Midbrain (tissue), 1 donor: ENCODE measurements at regions not wholly inside any gene's neighbourhood (a gene's known extent, or its start where the extent isn't known, plus 50 kb on each side); places are given as distances from the start of the nearest gene placed in this dataset.

ENCODE experiments used
- DNase-seq: peaks from one replicate; lab custom pipeline; 2025; lab: John Stamatoyannopoulos, UW

- no peak for DNase-seq
Observed at GRCh38 chr5:172588380-172588779, 52.7 kb upstream of the NEURL1B start.

GRCh38 chr5:172587061-172587405 is 54.0 kb upstream of the NEURL1B start:
- no peak for DNase-seq

- DNase-seq: no peak
Observed at GRCh38 chr5:172586125-172587060, 54.7 kb upstream of the NEURL1B start.

DNA sequence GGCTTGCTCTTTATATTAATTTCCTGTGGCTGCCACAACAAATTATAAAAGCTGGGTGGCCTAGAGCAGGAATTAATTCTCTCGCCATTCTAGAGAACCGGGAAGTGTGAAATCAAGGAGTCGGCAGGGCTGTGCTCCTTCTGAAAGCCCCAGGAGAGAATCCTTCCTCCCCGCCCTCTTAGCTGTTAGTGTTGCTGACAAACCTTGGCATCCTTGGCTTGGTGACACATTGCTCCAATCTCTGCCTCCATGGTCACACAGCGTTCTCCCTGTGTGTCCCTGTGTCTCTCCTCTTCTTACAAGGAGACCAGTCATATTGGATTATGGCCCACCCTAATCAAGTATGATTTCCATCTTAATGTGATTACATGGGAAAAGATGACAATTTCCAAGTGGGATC is 55.9 kb upstream of the NEURL1B start:
- DNase-seq: no peak

DNA sequence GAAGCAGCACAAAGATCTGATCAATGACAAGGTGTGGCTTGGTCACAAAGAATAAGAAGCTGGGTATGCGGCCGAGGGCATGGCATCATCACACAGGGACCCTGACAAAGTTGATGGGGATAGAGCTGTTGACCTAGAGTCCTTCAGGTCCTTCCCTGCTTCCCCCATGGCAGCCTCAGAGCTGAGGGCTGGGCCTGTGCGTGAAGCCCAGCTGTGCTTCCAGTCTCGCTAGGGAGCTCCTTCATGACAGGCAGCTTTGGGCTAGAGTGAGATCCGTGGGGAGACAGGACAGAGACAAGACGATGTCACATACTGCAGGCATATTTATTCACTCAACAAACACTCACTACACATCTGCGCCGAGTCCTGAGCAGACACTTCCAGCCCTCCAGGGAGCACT is 56.4 kb upstream of the NEURL1B start:
- no peak for DNase-seq

GRCh38 chr5:172583931-172584511 is 57.0 kb upstream of the NEURL1B start:
- no peak for DNase-seq

DNA sequence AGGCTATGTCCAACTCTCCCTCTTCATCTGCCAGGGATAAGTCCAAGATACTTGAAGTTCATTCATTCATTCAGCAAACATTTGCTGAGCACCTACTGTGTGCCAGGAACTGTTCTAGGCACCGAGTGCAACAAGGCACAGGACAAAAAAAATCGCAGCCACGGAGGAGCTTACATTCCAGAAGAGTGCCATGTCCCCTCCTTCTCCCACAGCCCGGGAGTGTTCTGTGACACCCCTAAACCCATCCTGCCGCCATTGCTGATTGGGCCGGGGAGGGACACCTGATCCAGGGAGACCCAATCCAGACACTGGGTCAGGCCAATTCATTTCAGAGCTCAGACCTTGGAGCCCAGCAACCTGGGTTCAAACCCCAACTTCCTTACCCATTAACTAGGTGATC is 58.1 kb upstream of the NEURL1B start:
- no peak for DNase-seq

DNA sequence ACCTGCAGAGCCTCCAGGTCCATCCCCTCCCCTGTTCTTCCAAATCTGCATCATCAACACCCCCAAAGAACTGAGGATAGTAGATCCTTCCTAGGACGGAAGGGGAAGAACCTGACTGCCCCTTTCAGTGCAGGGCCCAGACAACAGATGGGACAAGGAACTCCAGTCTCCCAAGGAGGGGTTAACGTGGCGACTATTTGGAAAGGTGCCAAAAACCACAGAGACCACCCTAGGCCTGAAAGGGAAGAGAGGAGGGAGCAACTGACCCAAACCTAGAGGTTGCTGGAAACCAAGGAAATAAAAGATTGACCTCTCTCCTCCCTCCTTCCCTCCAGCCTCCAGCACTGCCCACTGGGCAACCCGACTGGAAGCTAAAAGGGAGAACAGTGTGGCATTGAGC is 59.7 kb upstream of the NEURL1B start:
- no peak for DNase-seq

DNA sequence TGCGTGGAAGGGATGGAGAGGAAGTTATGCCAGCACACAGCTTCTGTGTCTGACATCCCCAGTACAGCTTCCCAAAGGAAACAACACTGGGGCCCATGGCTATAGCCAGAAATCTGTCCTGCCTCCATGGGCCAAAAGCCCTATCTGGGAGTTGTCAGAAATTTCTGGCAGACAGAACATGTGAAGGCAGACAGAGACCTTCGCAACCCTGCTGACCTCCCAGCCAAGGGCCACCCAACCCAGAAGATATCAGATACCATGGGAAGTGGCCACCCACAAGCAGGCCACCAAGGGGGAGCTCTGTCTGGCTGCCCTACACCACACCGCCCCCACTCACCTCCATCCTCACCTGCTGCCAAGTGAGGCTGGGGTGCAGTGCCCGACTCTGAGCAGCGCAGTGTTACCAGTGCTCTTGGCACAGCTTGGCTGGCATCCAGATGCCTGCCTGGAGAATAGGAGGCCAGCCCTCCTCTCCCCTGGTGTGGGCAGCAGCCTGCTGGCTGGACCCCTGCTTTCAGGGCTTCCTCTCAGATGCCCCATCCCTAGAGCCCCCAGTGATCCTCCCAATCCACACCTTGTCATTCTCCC is 61.6 kb upstream of the NEURL1B start:
- no peak for DNase-seq

DNA sequence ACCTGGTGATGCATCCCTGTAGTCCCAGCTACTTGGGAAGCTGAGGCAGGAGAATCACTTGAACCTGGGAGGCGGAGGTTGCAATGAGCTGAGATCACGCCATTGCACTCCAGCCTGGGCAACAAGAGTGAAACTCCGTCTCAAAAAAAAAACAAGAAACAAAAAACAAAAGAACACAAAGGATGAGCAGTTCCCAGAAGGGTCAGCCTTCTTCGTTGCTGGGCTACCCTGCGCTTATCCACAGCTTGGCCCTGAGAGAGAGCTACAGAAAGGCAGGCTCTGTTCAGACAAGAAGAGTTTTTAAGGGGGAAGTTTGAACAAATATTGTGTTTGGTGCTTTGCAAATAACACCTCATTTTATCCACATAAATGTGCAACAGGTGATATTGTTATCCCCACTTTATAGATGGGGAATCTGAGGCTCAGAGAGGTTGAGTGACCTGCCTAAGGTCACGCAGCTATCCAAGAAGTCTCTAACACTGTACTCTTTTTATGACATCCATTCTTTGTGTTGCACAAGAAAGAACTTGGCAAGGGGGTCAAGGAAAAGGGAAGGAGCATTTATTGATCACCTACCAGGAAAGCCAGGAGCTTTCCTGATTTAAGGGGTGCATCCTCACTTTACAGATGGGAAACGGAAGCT is 63.7 kb upstream of the NEURL1B start:
- no peak for DNase-seq

DNA sequence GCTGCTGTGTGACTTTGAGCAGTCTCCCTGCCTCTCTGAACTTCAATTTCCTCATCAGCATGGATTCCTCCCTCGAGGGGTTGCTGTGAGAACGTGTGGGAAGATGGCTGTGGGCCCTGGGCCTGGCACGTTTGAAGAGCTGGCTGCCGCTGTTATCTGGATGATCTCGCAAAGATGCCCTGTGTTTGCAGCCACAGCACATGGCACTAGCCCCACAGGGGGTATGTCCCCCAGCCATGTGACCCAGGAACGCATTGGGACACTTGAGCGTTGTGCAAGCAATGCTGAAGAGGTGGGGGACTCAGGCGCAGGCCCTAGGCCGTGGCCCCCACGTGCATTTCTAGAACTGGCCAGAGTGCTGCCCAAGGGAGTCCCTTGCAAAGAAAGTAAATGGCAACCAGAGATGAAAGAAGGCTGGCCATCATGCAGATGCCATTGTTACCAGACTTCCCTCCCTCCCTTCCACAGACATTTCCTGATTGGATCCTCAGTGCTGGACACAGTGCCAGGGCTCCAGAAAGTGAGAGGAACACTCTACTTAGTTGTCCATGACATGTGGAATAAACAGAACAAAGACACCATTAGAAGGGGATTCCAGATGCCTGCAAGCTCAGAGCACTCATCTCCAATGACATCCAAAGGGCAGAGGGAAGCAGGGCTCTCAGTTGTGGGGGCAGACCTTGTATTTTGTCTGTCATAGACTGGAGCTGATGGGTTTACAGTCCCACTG is 65.1 kb upstream of the NEURL1B start:
- no peak for DNase-seq

- no peak for DNase-seq
Observed at GRCh38 chr5:172575416-172575815, 65.6 kb upstream of the NEURL1B start.

DNA sequence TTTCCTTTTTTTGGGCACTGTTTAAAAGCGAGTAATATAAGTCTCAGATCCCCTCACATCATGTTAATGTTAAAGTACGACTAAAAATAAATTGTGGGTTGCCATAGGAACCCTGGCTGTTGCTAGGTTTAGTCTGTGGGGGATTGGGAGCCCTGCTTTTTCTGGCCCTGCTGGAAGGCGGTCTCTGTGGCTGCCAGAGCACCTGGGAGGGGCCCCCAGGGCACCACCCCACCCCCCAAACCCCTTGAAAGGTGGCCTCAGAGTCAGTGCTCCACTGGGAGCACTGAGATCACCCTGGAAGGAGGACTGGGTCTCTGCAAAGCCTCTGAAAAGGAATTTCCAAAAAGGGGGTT is 66.2 kb upstream of the NEURL1B start:
- peak; percentile 6 for DNase-seq

DNA sequence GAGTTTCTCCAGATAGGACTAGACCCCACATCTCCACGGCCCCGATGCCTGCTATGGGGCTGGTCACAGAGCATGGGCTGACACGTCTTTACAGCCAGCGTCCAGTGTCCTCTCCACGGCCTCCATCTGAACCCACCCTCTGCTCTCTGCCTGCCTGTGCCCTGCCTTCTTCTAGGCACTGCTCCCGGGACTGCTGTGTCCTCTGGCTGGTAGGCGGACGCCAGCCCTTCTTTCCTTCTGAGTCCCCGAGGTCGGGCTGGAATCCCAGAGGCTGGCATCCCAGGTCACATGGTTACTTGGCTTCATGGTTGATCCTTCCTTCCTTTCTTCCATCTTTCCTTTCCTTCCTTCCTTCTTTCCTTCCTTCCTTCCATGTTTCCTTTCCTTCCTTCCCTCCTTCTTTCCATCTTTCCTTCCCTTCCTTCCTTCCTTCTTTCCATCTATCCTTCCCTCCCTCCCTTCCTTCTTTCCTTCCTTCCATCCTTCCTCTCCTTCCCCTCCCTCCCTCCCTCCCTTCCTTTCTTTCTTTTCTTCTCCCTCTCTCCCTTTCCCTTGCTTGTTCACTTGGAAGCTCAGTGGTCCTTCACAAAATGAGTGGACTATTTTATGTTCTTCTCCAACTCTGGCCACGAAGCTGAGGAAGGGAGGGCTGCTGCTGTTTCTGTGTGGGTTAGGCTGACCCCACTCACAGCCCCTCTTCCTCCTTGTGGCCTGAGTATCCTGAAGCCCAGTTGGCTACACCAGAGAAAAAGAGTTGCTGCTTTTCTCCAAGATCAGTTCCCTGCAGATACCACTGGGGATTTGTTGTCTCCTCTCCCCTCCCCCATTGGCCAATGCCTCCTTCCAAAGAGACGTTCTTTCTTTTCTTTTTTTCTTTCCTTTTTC is 66.8 kb upstream of the NEURL1B start:
- peak; percentile 30 for DNase-seq

DNA sequence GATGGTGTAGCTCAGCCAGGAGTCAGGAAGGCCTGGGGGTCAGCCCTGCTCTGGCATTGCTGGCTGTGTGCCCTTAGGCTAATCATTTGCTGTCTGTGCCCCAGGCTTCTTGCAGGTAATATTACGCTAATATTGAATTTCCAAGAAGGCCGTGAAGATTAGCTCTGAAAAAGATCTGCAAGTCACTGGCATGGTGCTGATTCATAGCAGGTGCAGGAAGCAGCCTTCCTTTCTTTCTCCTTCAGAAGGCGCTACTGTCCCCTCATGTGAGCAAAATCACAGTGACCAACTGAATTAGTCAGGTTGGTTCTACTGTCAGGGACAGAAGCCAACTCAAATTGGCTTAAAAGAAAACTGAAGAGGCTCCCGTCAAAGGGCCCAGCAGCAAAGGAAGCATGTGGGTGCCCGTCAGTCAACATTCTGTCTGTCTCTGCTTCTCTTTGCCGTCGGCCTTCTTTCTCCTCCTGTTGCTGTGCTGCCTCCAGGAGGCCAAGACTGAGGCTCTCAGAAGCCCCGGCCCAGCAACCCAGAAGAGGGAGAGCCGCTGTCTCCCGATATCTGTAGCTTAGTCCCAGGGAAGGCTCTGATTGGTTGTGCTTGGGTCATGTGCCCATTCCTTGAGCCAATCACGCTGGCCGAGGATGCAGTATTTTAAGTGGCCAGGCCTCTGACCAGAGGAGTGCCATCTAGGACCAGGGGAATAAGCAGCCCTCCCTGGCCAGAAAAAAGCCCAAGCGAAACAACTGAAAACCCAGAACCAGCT is 67.8 kb upstream of the NEURL1B start:
- DNase-seq: no peak

DNA sequence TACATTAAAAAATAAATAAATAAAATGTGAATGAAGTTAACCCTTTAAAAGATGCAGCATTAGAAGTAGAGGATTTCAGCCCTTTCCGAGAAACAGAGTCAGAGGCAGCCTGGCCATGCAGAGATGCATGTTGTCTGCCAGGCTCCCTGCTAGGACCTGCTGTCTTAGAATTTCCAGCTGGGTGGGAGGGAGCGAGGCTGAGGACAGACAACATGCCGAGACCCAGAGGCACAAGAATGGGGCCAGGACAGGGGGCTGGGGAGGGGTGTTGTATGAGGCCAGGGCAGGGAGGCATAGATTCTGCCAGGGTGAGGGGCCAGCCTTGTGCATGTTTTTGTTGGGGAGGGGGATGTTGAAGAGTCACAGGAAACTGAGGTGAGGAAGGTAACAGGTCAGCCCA is 68.6 kb upstream of the NEURL1B start:
- no peak for DNase-seq

- no peak for DNase-seq
Observed at GRCh38 chr5:172571892-172572291, 69.2 kb upstream of the NEURL1B start.

- no peak for DNase-seq
Observed at GRCh38 chr5:172571413-172571812, 69.7 kb upstream of the NEURL1B start.

- DNase-seq: no peak
Observed at GRCh38 chr5:172570594-172571334, 70.3 kb upstream of the NEURL1B start.
